ENCODE measurements at regions not wholly inside any gene's neighbourhood (a gene's known extent, or its start where the extent isn't known, plus 50 kb on each side); places are given as distances from the start of the nearest gene placed in this dataset.
"Not testable (repeated sequence)": the region's sequence is repeated elsewhere in the genome, so short reads cannot be mapped to it uniquely, and the experiment has no call there.

DNA sequence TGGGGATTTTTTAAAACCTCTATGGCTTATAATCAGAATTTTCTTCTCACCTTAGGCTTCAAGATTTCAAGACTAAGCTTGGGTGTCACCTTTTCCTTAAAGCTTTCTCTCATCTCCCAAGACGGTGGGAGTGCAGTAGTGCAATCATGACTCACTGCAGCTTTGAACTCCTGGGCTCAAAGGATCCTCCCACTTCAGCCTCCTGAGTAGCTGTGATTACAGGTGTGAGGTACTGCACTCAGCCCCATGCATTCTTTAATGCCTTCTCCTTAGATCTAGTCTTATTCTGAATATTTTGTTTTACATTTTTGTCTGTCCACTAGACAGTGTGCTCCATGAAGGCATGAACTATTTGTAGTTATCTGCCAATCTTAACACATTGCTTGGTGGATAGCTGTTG, 55.7 kb upstream of the FAT3 start:
- no peak for DNase-seq

DNA sequence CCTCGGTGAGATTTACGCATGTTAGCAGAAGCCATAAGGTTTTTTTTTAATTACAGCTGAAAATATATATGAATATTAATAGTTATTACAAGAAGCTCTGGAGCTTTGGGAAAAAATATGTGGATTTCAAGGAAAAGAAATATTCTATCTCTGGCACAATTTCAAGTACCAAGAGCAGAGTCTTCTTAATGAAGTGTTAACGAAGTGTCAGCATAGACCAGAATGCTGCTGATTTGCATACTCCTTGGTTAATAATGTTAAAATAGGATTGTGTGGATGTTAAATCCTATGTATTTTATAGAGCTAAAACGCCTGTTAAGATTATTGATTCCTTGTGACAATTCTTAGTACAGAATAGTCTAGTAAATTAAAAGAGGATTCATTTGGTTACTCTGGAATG, 57.0 kb upstream of the FAT3 start:
- DNase-seq: no peak

DNA sequence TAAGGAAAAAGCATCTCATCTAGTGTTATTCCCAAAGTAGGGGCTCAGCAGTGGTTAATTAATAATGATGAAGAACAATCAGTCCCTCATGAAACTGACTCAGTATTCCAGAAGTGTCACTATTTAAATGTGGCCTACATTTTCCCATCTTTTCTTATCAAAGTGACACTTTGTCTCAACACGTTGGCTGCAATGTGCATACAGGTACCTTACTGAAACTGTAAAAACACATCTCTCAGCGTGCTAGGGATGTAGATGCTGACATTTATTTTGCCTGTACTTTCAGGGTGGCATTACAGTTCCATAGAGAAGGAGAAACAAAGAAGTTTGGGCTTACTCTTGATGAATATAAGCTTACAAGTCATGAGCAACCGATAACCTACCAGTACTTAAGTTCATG, 58.3 kb upstream of the FAT3 start:
- DNase-seq: no peak

DNA sequence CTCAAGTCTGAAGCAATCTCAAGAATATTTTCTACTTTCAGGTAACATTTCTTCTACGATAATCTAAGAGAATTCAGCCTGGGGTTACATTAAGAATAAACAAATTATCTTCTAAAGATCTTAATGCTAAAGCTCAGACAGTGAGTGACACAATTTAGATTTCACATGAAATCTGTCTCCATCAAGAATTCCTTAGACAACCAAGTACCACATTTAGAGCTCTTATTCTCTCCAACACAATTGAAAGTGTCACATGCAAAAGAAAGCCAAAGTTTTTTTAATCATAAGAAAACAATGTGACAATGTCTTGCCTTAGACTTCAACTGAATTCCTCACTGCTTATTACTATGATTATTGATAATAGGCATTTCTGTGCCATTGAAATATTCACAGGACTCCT, 60.7 kb upstream of the FAT3 start:
- DNase-seq: no peak

GRCh38 chr11:92162776-92163175, 61.8 kb upstream of the FAT3 start:
- no peak for DNase-seq

GRCh38 chr11:92159931-92160330, 64.7 kb upstream of the FAT3 start:
- DNase-seq: no peak

- DNase-seq: not testable (repeated sequence)
Observed at GRCh38 chr11:92157390-92157789, 67.2 kb upstream of the FAT3 start.

GRCh38 chr11:92154611-92155010, 70.0 kb upstream of the FAT3 start:
- DNase-seq: no peak

DNA sequence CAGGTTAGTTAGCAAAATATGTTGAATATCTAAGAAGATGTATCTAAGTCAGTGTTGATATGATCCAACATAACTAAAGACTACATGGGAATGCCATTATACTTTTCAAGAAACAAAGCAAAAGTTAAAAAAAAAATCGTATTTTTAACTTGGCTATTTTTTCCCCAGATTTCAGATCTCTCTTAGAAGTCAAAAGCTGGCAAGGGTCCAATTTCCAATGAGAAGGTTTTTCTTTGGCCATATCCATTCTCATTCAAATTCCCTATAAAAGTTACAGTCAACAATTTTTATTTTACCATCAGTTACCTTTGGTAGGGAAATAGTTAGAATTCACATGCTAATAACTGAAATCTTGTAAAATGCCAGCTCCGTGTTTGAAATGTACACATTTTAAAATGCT, 70.5 kb upstream of the FAT3 start:
- no peak for DNase-seq

- no peak for DNase-seq
Observed at GRCh38 chr11:92153542-92153941, 71.1 kb upstream of the FAT3 start.

GRCh38 chr11:92152245-92152644, 72.4 kb upstream of the FAT3 start:
- no peak for DNase-seq

DNA sequence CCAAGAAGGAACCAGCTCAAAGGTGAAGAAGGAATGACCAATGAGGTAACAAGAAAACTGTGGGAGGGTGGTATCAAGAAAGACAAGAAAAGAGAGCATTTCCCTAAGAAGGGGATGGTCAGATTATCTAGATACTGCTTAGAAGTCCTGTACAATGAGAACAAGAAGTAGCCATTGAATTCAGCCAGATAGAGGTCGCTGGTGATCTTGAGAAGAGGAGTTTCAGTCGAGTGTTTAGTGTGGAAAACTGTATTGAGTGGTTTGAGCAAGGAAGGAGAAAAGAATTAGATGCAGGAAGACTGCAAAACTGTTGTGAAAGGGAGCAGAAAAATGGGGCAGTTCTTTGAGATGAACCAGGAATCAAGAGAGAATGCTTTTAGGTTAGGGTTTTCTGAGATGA, 74.6 kb upstream of the FAT3 start:
- no peak for DNase-seq

- no peak for DNase-seq
Observed at GRCh38 chr11:92141725-92142124, 82.9 kb upstream of the FAT3 start.

- DNase-seq: no peak
Observed at GRCh38 chr11:92141159-92141558, 83.5 kb upstream of the FAT3 start.

DNA sequence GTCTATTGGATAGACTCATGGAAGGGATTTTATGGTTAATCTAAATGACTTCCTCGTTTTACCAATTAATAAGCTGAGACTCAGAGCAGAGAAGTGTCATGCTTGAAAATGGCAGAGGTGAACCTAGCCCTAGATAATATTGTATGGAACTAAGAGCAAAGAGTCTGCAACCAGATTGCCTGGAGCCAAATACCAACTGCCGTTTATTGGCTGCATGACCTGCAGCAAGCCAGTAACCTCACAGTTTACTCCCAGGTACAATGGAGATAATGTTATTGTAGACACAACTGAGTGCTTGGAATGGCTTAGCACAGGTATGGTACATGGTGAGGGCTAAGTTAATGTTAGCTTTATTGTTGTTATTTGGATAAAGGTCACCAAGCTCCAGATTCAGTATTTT, 84.6 kb upstream of the FAT3 start:
- no peak for DNase-seq

DNA sequence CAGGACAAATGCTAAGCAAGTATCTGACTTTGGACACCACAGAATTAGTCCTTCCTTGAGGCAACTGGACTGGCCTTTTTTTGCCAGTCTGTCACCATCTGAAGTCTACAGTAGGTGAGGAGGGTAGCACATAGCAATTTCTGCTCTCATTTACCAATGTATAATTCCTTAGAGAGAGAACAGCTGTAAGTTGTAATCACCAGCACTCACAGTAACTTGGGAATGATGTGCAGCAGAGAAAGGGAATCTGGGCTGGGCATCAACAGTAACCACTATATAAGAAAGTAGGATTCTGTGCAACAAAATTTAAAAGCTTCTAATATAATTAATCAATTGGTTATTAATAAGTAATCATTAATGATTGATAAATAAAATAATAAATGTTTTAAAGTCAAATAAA, 86.3 kb upstream of the FAT3 start:
- DNase-seq: no peak

DNA sequence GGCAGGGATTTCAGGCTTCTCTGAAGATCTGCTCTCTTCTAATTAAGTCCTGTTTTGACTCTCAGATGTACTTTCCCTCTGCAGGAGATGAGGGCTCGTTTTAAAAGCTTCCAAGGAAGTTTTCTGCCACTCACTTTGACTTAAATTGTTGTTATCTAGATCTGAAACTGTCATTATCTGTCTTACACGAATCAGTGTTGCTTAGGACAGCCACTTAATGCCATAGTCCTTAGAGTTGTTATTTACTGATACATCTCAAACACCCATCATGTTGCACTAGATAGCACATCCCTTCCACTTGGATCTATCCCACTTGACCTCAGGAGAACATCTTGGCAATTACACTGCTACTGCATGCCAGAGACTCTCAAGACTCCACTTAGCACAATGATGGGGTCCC, 86.9 kb upstream of the FAT3 start:
- DNase-seq: no peak

DNA sequence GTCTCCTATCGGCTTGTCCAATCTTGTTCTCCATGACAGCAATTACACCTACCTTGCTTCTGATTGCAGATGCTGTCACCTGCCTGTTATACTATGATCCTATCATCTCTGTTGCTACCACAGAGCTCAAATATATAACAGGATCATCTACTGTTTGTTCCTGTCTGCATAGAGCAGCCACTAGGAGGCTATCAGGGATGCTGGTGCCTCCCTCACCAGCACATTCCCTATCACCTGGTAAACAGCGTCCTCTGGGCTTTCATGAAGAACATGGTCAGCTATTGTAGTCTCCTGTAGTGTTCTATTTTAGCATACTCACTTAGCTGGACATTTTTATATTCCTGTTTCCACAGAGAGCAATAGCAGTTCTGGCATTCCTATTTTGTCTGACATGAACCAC, 87.8 kb upstream of the FAT3 start:
- no peak for DNase-seq

GRCh38 chr11:92131289-92131865, 93.2 kb upstream of the FAT3 start:
- no peak for DNase-seq

DNA sequence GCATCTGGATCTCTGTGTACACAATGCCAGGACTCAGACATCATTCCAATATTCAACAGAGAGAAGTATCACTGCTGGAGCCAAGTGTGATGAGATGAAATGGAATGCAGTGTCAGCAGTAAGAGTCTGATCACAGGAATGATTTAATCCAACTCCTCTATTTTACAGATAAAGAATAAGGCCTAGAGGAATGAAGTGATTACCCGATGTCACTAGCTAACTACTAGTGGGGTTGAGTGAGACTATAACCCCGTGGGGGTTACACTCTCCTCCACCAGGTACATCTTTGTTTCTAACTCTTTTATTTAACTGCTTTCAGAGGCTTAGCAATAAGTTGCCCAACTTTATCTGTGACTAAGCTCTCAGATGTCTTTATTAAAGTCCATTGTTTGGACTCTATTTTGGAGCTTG, 94.2 kb upstream of the FAT3 start:
- DNase-seq: no peak

- DNase-seq: no peak
Observed at GRCh38 chr11:92129811-92130210, 94.8 kb upstream of the FAT3 start.

DNA sequence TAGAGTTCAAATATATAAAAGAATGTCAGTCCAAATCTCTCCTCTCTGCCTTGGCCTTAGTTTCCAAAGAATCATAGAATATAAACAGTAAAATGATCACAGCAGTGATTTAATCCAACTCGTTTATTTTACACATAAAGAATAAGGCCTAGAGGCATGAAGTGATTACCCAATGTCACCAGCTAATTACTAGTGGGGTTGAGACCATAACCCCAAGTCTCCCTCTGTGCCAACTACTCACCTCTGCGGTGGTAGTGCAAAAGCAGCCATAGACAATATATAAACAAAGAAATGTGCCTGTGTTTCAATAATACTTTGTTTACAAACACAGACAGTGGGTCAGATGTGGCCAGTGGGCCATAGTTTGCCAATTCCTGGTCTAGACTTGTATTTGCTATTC, 96.6 kb upstream of the FAT3 start:
- no peak for DNase-seq

DNA sequence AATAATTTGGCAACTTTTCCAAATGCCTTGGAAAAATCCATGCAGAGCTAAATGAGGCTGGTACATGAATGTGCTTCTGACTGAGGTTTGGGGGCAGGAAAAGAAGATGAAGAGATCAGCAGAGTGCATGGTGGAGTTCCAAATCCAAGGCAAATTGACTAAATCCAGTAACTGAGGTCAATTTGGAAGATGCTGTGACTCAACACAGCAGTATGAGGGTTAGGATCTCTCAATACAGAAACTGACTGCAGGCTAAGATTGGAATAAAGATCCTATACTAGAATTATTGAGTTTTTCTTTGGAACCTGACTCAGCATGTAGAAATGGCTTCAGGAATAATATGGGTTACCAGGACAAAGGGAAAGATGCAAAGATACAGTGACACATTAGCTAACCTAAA, 99.3 kb upstream of the FAT3 start:
- DNase-seq: no peak

DNA sequence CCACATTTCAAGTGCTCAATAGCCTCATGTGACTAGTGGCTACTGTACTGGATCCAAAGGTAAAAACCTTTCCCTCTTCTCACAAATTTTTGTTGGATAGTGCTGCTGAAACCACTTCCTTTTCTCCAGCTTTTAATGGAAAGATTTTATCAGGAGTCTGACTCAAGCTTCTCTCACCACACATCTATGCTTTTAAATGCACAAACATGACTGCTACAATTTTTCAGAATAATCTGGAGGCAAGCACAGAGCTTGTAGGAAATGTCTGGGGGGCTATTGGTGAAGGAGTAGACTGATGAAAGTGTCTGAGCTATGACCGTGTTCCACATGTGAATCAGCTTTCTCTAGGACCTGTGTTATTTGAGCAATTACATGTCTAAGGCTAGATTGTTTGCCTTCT, 101.1 kb upstream of the FAT3 start:
- no peak for DNase-seq

DNA sequence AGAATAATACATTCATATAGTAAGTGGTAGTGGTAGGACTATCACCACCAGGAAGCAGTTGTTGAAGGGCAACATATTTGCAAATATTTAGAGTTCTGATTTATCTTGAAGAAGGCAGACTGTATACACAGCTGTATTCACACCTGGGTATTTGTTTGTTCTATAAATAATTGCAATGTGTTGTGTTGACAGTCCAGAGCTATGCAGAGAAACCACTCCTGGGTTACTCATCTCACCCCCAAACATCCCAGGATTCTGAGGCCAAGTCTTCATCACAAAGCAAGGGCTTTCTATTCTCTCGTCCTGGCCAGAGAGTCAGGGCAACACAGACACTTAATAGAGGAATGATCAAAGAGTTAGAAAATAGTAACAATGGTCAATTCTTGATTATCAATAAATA, 102.1 kb upstream of the FAT3 start:
- no peak for DNase-seq

DNA sequence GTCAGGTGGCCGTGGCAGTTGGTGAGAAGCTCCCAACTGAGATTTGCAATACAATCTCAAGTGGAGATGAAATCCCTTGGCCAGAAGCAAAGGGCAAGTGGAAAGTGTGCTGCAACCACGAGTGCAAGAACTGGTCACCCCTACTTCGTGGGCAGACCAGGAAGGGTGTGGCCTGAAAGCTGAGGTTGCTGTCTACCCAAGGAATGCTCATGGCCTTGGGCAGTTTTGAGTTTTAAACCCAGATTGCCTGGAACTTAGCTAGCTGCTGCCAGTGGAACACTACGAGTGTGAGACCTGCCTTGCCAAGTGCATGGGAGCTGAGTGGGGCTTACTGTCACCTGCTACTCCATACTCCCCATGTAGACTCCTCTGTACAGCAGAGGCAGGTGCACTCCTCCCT, 113.3 kb upstream of the FAT3 start:
- no peak for DNase-seq
